ENCODE measurements at regions not wholly inside any gene's neighbourhood (a gene's known extent, or its start where the extent isn't known, plus 50 kb on each side); places are given as distances from the start of the nearest gene placed in this dataset.

- no peak for TF ChIP-seq ZNF274 (IDR thresholded peaks at IDR 0.05; ENCODE audit: low read depth, low read length)
- no peak for TF ChIP-seq YY1 (IDR thresholded peaks at IDR 0.05; ENCODE audit: insufficient read depth, insufficient read length)
- no peak for TF ChIP-seq SUZ12 (IDR thresholded peaks at IDR 0.05; ENCODE audit: extremely low read depth, insufficient read depth, insufficient read length)
Measured at GRCh38 chr5:42927730-42928129, 112.4 kb downstream of the ANXA2R start.
